ENCODE measurements at regions not wholly inside any gene's neighbourhood (a gene's known extent, or its start where the extent isn't known, plus 50 kb on each side); places are given as distances from the start of the nearest gene placed in this dataset.

- DNase-seq, result no peak
Measured at GRCh38 chr15:69628256-69629093, 175.9 kb downstream of the RPLP1 start.

- DNase-seq, result no peak
Measured at GRCh38 chr15:69629631-69630161, 177.1 kb downstream of the RPLP1 start.

DNA sequence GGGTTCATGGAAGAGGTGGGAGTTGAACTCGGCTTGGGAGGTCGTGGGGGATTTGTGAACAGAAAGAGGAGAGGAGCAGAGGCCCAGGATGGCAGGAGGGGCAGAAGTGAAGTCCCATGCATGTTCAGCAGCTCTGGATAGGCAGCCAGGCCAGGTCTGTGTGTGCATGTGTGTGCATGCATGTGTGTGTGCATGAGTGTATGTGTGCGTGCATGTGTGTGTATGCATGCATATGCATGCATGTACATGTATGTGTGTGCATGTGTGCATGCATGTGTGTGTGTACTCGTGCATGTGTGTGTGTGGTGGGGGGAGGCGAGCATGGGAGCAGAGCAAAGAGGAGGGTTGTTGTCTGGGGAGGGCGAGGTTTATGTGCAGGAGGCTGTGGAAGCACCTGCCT is 178.4 kb downstream of the RPLP1 start:
- no peak for DNase-seq

GRCh38 chr15:69631978-69632377 is 179.4 kb downstream of the RPLP1 start:
- no peak for DNase-seq

GRCh38 chr15:69634860-69635259 is 182.2 kb downstream of the RPLP1 start:
- no peak for DNase-seq

DNA sequence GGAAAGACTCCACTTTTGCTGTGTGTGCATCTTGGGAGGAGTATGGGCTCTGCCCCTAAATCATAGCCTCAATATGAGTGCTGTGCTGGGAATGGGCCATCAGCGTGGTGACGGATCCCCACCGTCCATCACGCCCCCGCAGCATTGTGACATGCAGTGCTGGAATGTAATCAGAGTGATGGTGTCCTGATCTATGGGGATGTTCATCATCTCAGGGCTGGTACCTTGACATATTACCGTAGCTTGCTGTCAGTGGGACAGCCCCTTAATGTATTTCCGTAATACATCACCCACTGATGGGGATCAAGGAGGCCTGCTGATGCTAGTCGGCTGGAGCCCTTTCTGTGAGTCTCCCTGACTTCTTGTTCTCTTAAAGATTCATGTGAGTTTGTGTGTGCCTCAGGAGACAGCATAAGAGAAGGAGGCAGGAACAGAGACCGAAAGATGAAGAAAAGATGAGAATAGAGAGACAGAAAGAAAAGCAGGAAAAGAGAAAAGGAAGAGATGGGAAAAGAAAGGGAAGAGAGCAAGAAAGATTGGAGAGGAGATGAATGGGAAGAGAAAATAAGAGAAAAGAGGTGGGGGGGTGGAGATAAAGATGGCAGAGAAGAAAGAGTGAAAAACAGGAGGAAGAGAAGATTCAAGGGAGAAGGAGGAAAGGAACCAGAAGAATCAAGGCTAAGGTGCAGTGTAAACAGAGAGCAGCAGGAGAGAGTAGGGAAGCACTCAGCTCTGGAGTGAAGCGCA is 183.7 kb downstream of the RPLP1 start:
- DNase-seq, result no peak

DNA sequence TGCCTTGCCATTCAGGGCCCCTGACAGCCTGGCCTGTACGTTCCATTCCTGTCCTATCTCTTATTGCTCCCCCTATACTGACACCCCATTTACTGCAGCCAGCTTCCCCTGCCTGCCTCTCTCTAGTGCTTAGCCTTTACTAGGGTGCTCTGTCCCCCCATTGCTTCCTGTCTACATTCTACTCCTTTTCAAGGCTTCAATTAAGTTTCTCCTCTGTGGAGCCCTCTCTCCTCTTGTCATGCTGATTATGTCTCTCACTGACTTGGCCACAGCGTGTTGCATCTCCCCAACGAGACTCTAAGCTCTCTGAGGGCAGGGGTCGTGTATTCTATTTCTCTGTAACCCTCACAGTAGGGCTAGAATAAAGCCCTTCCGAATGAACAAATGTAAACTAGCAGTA is 185.2 kb downstream of the RPLP1 start:
- no peak for DNase-seq

- DNase-seq, result no peak
Measured at GRCh38 chr15:69643476-69643875, 190.9 kb downstream of the RPLP1 start.

DNA sequence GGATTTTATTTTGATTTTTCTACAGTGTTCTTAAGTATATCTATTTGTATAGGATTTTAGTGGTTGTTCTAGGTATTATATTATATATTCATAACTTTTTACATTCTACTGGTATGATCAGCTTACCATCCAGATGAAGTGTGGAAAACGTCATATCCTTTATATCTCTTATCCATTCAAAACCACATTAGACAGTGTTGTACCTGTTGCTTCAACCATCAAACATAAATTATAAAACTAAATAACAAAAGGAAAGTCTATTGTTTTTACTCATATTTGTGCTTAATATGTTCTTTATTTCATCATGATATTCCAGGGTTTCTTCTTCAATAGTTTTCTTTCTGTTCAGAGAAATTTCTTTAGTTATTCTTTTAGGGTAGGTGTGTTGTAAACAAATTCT is 191.4 kb downstream of the RPLP1 start:
- no peak for DNase-seq

GRCh38 chr15:69644876-69645275 is 192.3 kb downstream of the RPLP1 start:
- no peak for DNase-seq

GRCh38 chr15:69647142-69647513 is 194.5 kb downstream of the RPLP1 start:
- DNase-seq, result no peak

GRCh38 chr15:69648212-69648611 is 195.6 kb downstream of the RPLP1 start:
- DNase-seq, result no peak

GRCh38 chr15:69648775-69649735 is 196.4 kb downstream of the RPLP1 start:
- DNase-seq, result no peak

- DNase-seq, result no peak
Measured at GRCh38 chr15:69652293-69652692, 199.7 kb downstream of the RPLP1 start.

DNA sequence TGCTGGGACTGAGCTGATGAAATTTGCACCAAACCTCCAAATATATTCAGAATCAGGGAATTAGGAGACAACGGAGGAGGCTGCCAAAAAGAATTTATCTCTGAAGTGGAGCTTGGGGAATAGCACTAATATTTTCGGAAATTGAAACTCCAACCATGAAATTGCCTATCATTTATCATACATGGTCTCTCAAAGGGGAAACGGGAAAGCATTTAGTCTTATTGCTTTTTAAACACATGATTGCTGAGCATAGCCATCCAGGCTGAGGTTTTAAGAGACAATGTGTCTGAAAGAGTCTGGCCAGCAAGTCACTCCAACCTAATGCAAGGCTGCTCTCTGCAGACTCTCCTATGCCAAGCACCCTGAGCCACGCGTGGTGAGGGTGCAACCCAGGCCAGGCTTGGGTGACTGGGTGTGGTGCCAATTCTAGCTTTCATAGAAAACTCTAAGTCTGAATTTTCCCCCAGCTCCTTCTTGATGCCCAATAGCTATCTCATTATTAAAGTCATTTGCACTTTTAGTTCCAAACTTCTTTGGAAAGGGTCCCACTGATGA is 200.2 kb downstream of the RPLP1 start:
- DNase-seq, result no peak

DNA sequence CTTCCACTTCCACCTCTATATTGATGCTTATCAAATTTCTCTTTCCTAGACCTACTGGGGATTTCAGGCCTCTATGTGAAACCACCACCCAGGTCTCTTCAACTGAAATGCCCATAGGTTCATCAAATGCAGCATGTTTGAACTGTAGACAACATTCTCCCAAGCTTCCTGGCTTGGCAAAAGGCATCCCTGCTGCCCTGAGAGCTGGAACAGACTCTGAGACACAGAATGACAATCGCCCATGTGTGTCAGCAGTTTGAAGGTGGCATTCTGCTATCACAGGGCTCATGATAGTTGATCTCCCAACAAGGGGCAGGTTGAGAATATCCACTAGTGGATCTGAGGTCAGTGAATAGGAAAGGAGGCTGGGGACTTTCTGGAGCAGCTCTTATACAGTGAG is 200.7 kb downstream of the RPLP1 start:
- DNase-seq, result no peak

GRCh38 chr15:69653846-69654245 is 201.2 kb downstream of the RPLP1 start:
- DNase-seq, result no peak

- DNase-seq, result no peak
Measured at GRCh38 chr15:69656271-69657030, 203.8 kb downstream of the RPLP1 start.

GRCh38 chr15:69657626-69658025 is 205.0 kb downstream of the RPLP1 start:
- no peak for DNase-seq

GRCh38 chr15:69658411-69658945 is 205.9 kb downstream of the RPLP1 start:
- DNase-seq, result no peak

- no peak for DNase-seq
Measured at GRCh38 chr15:69659454-69660050, 206.9 kb downstream of the RPLP1 start.

Measured in SHP77 treated with DMSO at 0.1 percent for 48 hours (cell line).